D341Med (cell line): ENCODE measurements at regions not wholly inside any gene's neighbourhood (a gene's known extent, or its start where the extent isn't known, plus 50 kb on each side); places are given as distances from the start of the nearest gene placed in this dataset.
"Not testable (repeated sequence)": the region's sequence is repeated elsewhere in the genome, so short reads cannot be mapped to it uniquely, and the experiment has no call there.

Experiments
- DNase-seq: peaks from one replicate; pipeline ENCODE4 v3.0.0; 2012; ENCODE audit warnings: low spot score

- no peak for DNase-seq
Observed at GRCh38 chr1:213680677-213681325, 307.0 kb upstream of the PROX1 start.

DNA sequence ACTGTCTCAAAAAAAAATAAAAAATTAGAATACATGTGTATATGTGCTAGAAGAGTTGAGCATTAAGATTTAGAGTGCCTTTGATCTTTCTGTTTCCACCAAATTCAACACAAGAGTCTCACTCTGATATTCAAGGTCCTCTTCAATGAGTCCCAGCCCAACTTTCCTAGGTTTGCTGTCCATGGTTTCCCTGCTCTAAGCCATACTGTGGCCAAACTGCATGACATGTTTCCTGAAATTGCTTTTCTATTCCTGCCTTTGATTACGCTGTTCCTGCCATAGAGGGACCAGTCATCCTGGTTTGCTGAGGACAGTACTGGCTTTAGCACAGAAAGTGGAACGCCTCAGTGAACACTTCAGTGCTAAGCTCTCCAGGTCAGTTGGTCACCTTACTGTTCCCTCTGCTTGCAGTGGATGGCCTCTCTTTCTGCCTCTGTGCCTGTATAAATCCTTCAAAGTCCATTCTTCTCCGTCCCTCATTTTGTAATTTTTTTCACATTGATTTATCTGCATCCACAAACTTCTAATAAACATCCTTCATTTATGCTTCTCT lies 305.9 kb upstream of the PROX1 start:
- DNase-seq, result no peak

- DNase-seq, result no peak
Observed at GRCh38 chr1:213683529-213683928, 304.2 kb upstream of the PROX1 start.

DNA sequence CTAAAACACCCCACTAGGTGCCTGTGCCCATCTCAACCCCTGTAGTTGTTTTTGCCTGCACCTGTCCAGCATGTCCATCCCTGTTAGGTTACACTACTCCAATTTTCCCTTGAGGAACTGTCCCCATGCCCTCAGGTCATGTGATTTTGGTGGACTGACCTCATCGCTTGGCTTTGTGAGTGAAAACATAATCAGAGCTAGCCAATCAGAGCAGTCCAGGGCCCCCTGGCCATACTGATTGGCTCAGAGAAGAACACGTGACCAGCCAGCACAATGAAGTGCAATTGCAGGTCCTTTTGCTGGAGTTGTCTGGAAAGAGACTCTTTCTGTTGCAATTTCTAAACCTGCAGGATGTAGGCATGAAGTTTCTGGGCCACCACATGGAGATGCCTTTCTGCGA lies 303.3 kb upstream of the PROX1 start:
- no peak for DNase-seq

DNA sequence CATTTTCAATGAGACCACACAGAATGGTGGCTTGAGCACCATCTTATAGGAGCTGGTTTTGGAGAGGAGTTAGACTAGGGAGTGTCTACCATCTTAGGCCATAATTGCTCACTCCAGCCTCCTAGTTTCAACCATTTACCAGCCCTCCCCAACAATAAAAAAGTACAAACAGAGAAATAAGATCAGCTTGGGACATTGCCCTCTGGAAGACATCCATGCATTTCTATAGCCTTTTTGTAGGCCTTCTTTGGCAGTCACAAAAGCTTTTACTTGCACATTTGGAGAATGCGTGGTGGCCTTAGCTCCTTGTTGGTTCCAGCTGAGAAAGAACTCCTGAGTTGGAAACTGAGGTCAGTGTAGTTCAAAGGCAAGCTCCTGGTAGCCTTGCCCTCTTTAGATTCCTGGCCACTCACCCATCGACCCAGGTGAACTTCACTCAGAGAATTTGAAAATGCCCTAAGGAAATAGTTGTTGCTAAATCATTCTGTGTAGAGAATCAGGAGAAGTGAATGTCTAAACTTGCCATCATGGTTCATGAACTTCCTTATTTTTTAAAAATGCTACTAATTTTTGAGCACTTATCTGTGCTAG lies 301.7 kb upstream of the PROX1 start:
- no peak for DNase-seq

- DNase-seq, result no peak
Observed at GRCh38 chr1:213686983-213687382, 300.8 kb upstream of the PROX1 start.

GRCh38 chr1:213687832-213688231 lies 299.9 kb upstream of the PROX1 start:
- DNase-seq, result no peak

- DNase-seq, result no peak
Observed at GRCh38 chr1:213688655-213689054, 299.1 kb upstream of the PROX1 start.

- no peak for DNase-seq
Observed at GRCh38 chr1:213689260-213689659, 298.5 kb upstream of the PROX1 start.

- DNase-seq, result no peak
Observed at GRCh38 chr1:213690341-213690917, 297.3 kb upstream of the PROX1 start.

- no peak for DNase-seq
Observed at GRCh38 chr1:213692321-213692720, 295.5 kb upstream of the PROX1 start.

GRCh38 chr1:213693864-213694263 lies 293.9 kb upstream of the PROX1 start:
- DNase-seq, result no peak

GRCh38 chr1:213697192-213697802 lies 290.5 kb upstream of the PROX1 start:
- DNase-seq, result no peak

- DNase-seq, result no peak
Observed at GRCh38 chr1:213698092-213698702, 289.6 kb upstream of the PROX1 start.

DNA sequence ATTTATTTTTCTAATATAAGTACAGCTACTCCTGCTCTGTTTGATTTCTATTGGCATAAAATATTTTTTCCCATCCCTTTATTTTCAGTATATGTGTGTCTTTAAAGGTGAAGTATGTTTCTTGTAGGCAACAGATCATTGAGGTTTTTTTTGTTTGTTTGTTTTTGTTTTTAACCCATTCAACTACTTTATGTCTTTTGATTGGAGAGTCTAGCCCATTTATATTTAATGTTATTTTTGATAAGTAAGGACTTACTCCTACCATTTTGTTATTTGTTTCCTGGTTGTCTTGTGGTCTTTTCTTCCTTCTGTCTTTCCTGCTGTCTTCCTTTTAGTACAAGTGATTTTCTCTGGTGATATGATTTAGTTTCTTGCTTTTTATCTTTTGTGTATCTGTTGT lies 285.1 kb upstream of the PROX1 start:
- DNase-seq, result no peak

DNA sequence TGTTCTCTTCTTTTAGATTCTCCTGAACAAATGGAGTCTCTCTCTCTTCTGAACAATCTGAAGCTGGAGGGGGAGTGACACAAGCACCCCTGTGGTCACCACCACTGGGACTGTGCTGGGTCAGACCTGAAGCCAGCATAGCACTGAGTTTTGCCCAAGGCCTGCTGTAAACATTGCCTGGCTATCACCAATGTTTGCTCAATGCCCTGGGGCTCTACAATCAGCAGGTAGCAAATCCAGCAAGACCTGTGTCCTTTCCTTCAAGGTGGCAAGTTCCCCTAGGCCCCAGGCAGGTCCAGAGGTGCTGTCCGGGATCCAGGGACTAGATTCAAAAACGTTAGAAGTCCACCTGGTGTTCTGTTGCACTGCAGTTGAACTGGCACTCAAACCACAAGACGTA lies 282.8 kb upstream of the PROX1 start:
- DNase-seq, result no peak

DNA sequence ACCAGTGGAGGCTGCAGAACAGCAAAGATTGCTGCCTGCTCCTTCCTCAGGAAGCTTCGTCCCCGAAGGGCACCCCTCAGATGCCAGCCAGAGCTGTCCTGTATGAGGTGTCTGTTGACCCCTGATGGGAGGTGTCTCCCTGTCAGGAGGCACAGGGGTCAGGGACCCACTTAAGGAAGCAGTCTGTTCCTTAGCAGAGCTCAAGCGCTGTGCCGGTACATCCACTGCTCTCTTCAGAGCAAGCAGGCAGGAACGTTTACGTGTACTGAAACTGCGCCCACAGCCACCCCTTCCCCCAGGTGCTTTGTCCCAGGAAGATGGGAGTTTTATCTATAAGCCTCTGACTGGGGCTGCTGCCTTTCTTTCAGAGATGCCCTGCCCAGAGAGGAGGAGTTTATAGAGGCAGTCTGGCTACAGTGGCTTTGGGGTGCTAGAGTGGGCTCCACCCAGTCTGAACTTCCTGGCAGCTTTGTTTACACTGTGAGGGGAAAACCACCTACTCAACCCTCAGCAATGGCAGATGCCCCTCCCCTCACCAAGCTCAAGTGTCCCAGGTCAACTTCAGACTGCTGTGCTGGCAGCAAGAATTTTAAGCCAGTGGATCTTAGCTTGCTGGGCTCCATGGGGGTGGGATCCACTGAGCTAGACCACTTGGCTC lies 275.8 kb upstream of the PROX1 start:
- not testable (repeated sequence) for DNase-seq

DNA sequence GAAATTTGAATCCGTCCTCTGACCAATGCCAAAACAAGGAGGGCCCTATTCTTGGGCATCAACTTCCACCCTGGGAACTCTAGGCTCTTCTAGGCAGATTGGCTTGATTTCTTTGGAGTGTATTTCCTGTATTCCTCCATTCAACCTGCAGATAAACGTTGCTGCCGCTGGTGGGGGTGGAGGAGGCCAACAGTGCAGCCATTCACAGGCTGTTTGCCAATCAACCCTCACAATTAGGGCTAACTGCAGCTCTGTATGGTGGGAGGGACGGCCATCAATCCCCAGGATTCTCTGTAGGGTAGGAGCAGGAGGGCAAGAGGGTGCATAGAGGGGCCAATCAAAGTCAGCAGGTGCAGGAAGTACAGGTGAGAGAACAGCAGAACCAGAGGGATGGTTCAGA lies 273.1 kb upstream of the PROX1 start:
- DNase-seq, result no peak

GRCh38 chr1:213715182-213715581 lies 272.6 kb upstream of the PROX1 start:
- DNase-seq, result no peak

- DNase-seq, result no peak
Observed at GRCh38 chr1:213719462-213719861, 268.3 kb upstream of the PROX1 start.

GRCh38 chr1:213720032-213720431 lies 267.7 kb upstream of the PROX1 start:
- no peak for DNase-seq

DNA sequence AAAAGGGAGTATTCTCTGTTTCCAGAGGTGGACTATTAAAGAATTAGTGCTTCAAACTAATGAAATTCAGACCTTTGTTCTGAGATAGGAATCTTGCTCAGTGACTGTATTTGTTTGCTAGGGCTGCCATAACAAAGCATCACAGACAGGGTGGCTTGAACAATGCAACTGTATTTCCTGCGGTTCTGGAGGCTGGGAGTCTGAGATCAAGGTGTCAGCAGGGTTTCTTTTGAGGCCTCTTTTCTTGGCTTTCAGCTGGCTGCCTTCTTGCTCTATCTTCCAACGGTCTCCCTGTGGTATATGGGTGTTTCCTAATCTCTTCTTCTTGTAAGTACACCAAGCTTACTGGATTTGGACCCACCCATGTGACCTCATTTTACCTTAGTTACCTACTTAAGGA lies 264.6 kb upstream of the PROX1 start:
- DNase-seq, result no peak
